ENCODE measurements at regions not wholly inside any gene's neighbourhood (a gene's known extent, or its start where the extent isn't known, plus 50 kb on each side); places are given as distances from the start of the nearest gene placed in this dataset.
"Not testable (repeated sequence)": the region's sequence is repeated elsewhere in the genome, so short reads cannot be mapped to it uniquely, and the experiment has no call there.

DNA sequence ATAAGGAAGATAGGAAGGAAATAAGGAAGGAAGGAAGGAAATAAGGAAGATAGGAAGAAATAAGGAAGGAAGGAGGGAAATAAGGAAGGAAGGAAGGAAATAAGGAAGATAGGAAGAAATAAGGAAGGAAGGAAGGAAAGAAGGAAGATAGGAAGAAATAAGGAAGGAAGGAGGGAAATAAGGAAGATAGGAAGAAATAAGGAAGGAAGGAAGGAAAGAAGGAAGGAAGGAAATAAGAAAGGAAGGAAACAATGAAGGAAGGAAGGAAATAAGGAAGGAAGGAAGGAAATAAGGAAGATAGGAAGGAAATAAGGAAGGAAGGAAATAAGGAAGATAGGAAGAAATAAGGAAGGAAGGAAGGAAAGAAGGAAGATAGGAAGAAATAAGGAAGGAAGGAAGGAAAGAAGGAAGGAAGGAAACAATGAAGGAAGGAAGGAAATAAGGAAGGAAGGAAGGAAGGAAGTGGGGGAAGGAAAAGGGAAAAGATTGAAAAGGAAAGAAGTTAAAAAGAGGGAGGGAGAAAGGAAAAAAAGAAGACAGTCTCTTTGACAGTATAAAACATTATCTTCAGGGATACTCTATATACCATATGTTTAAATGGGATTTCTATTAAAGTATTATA, 227.1 kb downstream of the SP3 start:
- not testable (repeated sequence) for TF ChIP-seq TOX (CRISPR knock-in tag; IDR thresholded peaks at IDR 0.05; ENCODE audit: borderline replicate concordance); BACH2 (CRISPR knock-in tag; IDR thresholded peaks at IDR 0.05; ENCODE audit: borderline replicate concordance); GLIS3 (CRISPR knock-in tag; IDR thresholded peaks at IDR 0.05); RARB (CRISPR knock-in tag; IDR thresholded peaks at IDR 0.05); ISL1 (CRISPR knock-in tag; IDR thresholded peaks at IDR 0.05); ZFP3 (CRISPR knock-in tag; IDR thresholded peaks at IDR 0.05); ARNTL (CRISPR knock-in tag; IDR thresholded peaks at IDR 0.05; ENCODE audit: borderline replicate concordance, low read depth); PPARA (CRISPR knock-in tag; IDR thresholded peaks at IDR 0.05; ENCODE audit: borderline replicate concordance); ZNF70 (CRISPR knock-in tag; IDR thresholded peaks at IDR 0.05); OSR1 (CRISPR knock-in tag; IDR thresholded peaks at IDR 0.05); ZNF565 (CRISPR knock-in tag; conservative IDR thresholded peaks at IDR 0.05; ENCODE audit: low read depth); TCF4 (CRISPR knock-in tag; IDR thresholded peaks at IDR 0.05; ENCODE audit: borderline replicate concordance)
- TF ChIP-seq, protein P1, sequence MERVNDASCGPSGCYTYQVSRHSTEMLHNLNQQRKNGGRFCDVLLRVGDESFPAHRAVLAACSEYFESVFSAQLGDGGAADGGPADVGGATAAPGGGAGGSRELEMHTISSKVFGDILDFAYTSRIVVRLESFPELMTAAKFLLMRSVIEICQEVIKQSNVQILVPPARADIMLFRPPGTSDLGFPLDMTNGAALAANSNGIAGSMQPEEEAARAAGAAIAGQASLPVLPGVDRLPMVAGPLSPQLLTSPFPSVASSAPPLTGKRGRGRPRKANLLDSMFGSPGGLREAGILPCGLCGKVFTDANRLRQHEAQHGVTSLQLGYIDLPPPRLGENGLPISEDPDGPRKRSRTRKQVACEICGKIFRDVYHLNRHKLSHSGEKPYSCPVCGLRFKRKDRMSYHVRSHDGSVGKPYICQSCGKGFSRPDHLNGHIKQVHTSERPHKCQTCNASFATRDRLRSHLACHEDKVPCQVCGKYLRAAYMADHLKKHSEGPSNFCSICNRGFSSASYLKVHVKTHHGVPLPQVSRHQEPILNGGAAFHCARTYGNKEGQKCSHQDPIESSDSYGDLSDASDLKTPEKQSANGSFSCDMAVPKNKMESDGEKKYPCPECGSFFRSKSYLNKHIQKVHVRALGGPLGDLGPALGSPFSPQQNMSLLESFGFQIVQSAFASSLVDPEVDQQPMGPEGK (CRISPR knock-in tag; IDR thresholded peaks at IDR 0.05; ENCODE audit: borderline replicate concordance): not testable (repeated sequence)

All from SK-N-SH treated with all-trans-retinoic acid at 6 μM for 48 hours (cell line).